Right lobe of liver (tissue), 6 donors: ENCODE measurements at regions not wholly inside any gene's neighbourhood (a gene's known extent, or its start where the extent isn't known, plus 50 kb on each side); places are given as distances from the start of the nearest gene placed in this dataset.

Experiments
- ATAC-seq, 4 donors: fragments of 200-7000 bp; cut with Tn5 transposase; one replicate each; pipeline ENCODE4 v1.9.1; 2020; ENCODE audit warnings: mild to moderate bottlenecking in 4 of 4, moderate library complexity in 4 of 4
- DNase-seq, 3 donors: peaks; one replicate each; pipeline ENCODE4 v3.0.0-alpha.2; 2020
- H3K27ac ChIP-seq, 3 donors: fragments of 200-600 bp; one replicate each; pipeline ENCODE4 v1.8.0; 2022
- H3K27me3 ChIP-seq, 2 donors: fragments of 200-600 bp; one replicate each; pipeline ENCODE4 v1.8.0; 2022
- H3K36me3 ChIP-seq, 4 donors: fragments of 200-600 bp; sonication (generic) in 1 of 4; one replicate each; pipeline versions ENCODE4 v1.5.1 to v1.8.0; 2017 to 2022; ENCODE audit warnings: control low read depth in 1 of 4
- H3K4me1 ChIP-seq, 4 donors: fragments of 200-600 bp; sonication (generic) in 1 of 4; one replicate each; pipeline versions ENCODE4 v1.5.1 to v1.8.0; 2017 to 2022; ENCODE audit warnings: control low read depth in 1 of 4
- H3K4me3 ChIP-seq, 3 donors: fragments of 200-600 bp; one replicate each; pipeline ENCODE4 v1.8.0; 2022
- H3K9me3 ChIP-seq, 4 donors: fragments of 200-600 bp; sonication (generic) in 1 of 4; one replicate each; pipeline versions ENCODE4 v1.5.1 to v1.8.0; 2017 to 2022; ENCODE audit warnings: control low read depth in 1 of 4
- CTCF ChIP-seq, 4 donors: fragments of 200-600 bp in 3 of 4; fragments of 450-650 bp in 1 of 4; IDR thresholded peaks; one replicate each; pipeline versions ENCODE4 v1.5.1 to v1.8.0; 2016 to 2022; ENCODE audit warnings: antibody characterized with exemption in 4 of 4, mild to moderate bottlenecking in 2 of 4
- POLR2A ChIP-seq: fragments of 450-650 bp; IDR thresholded peaks from one replicate; pipeline ENCODE4 v1.6.1; 2017; ENCODE audit warnings: antibody characterized with exemption, mild to moderate bottlenecking
- WGBS: methylation state at CpG from one replicate; pipeline ENCODE4 v1.1.6; 2018; ENCODE audit warnings: low coverage, low lambda C conversion rate; ENCODE audit not compliant: insufficient coverage; ENCODE audit errors: missing lambda C conversion rate; 5-methylcytosine and 5-hydroxymethylcytosine counted together
- intact Hi-C, 2 donors: fragments of 100-400 bp; cut with DNase I; formaldehyde crosslinking; loops; one replicate each; pipeline versions ENCODE4 v1.11.2 to v1.14.1; 2022
- donor health status: DM: no; HTN: yes; CAD: no.
- donor health status: DM: no; HTN: no; CAD: no.
- donor health status: DM: no; HTN: no; CAD: no.
- donor health status: DM: no; HTN: yes; CAD: no.
- donor health status: DM: no; HTN: yes; CAD: no.

GRCh38 chr9:88814577-88814976 lies 176.7 kb upstream of the S1PR3 start:
- Histone ChIP-seq H3K9me3 (no peaks in the 10 kb centered on the region), H3K27me3 (no peaks in the 10 kb centered on the region), H3K36me3 (no peaks in the 10 kb centered on the region), H3K27ac (no peak overlapping the region), H3K4me3 (no peak overlapping the region), H3K4me1 (no peaks in the 10 kb centered on the region)
- no peak for TF ChIP-seq POLR2A
- TF ChIP-seq CTCF (IDR thresholded peaks at IDR 0.05) = no peak
- DNase-seq = no peak
- WGBS = 20% methylated on average over 1 of the region's 4 CpGs
- ATAC-seq = no peak
- intact Hi-C loops = no loop called here

GRCh38 chr9:88816141-88816540 lies 175.1 kb upstream of the S1PR3 start:
- intact Hi-C loops = no loop called here
- H3K36me3 ChIP-seq = no peaks in the 10 kb centered on the region
- H3K4me3 ChIP-seq = no peak overlapping the region
- ATAC-seq (no peak), DNase-seq (no peak)
- H3K27me3 ChIP-seq = no peaks in the 10 kb centered on the region
- H3K27ac ChIP-seq = no peak overlapping the region
- TF ChIP-seq CTCF (IDR thresholded peaks at IDR 0.05) = no peak
- TF ChIP-seq POLR2A = no peak
- no peaks in the 10 kb centered on the region for H3K4me1 ChIP-seq
- H3K9me3 ChIP-seq = no peaks in the 10 kb centered on the region
- 57% methylated on average over 9 of the region's 9 CpGs for WGBS

- WGBS = no CpG with 5 or more reads among the region's 3 CpGs
- Histone ChIP-seq H3K4me3 (no peak overlapping the region), H3K4me1 (no peaks in the 10 kb centered on the region), H3K27ac (no peak overlapping the region), H3K9me3 (no peaks in the 10 kb centered on the region), H3K27me3 (no peaks in the 10 kb centered on the region), H3K36me3 (no peaks in the 10 kb centered on the region)
- DNase-seq = no peak
- intact Hi-C loops = no loop called here
- ATAC-seq = peak in 1 of 4 donors; percentile 24
- TF ChIP-seq CTCF (IDR thresholded peaks at IDR 0.05) (no peak), POLR2A (no peak)
Measured at GRCh38 chr9:88816591-88816990, 174.7 kb upstream of the S1PR3 start.

- no peaks in the 10 kb centered on the region for H3K9me3 ChIP-seq
- 50% methylated on average over 7 of the region's 7 CpGs for WGBS
- ATAC-seq = no peak
- no peak for DNase-seq
- TF ChIP-seq CTCF (IDR thresholded peaks at IDR 0.05) (no peak), POLR2A (no peak)
- intact Hi-C loops = no loop called here
- no peak overlapping the region for H3K27ac ChIP-seq
- no peaks in the 10 kb centered on the region for H3K36me3 ChIP-seq
- H3K4me3 ChIP-seq = no peak overlapping the region
- H3K4me1 ChIP-seq = no peaks in the 10 kb centered on the region
- no peaks in the 10 kb centered on the region for H3K27me3 ChIP-seq
Measured at GRCh38 chr9:88817628-88818027, 173.6 kb upstream of the S1PR3 start.
